Esophagus squamous epithelium (tissue), 4 donors: ENCODE measurements at regions not wholly inside any gene's neighbourhood (a gene's known extent, or its start where the extent isn't known, plus 50 kb on each side); places are given as distances from the start of the nearest gene placed in this dataset.

Experiments
- CTCF ChIP-seq, 6 experiments: fragments of 450-650 bp in 4 of 6; fragments of 200-600 bp in 2 of 6; sonication (generic) in 2 of 6; IDR thresholded peaks; one replicate each; pipeline ENCODE4 v1.5.1; 2016 to 2019; ENCODE audit warnings: antibody characterized with exemption in 6 of 6, mild to moderate bottlenecking in 4 of 6, moderate library complexity in 4 of 6
- POLR2A ChIP-seq, 4 donors: fragments of 450-650 bp; IDR thresholded peaks; one replicate each; pipeline ENCODE4 v1.6.1; 2017; ENCODE audit warnings: antibody characterized with exemption in 4 of 4, mild to moderate bottlenecking in 4 of 4, moderate library complexity in 3 of 4

DNA sequence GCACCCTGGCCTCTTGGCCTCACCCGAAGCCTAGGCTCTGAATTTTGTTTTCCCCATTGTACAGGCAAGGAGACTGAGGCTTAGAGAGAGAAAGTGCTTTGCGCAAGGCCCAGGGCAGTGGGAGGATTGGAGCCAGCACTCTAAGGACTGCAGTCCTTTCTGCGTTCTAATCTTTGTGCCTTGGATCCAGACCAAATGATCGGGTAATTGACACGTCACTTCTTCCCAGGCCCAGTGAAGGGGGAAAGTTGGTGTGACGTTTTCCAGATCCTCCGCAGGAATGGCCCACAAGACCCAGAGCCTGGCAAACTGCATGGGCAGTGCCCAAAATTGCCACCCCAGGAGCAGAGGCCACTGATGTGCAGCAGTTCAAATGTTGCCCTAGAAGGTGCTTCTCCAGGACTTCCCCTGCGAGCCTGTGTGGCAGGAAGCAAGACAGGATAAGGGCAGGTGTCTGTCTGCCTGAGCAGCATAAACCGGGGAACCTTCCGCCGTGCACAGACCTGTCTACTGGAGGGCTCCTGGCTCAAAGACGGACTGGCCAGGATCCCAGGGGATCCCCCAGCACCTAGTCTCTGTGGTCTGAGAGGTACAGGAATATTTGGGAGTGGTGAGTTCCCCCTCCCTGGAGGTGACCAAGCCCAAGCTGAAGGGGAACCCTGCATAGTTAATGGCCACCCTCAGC, 194.5 kb upstream of the TLE3 start:
- TF ChIP-seq CTCF (IDR thresholded peaks at IDR 0.05) = no peak
- TF ChIP-seq POLR2A (IDR thresholded peaks at IDR 0.05) = no peak
